Peyer's patch (tissue), 4 donors: ENCODE measurements at regions not wholly inside any gene's neighbourhood (a gene's known extent, or its start where the extent isn't known, plus 50 kb on each side); places are given as distances from the start of the nearest gene placed in this dataset.

Experiments
- POLR2A ChIP-seq, 2 donors: fragments of 450-650 bp; IDR thresholded peaks; one replicate each; pipeline ENCODE4 v1.5.1; 2017; ENCODE audit warnings: antibody characterized with exemption in 2 of 2, mild to moderate bottlenecking in 2 of 2, moderate library complexity in 2 of 2
- TF ChIP-seq, protein P1 (sequence below), 6 experiments: fragments of 450-650 bp in 4 of 6; fragments of 200-600 bp in 2 of 6; sonication (generic) in 1 of 6; IDR thresholded peaks; one replicate each; pipeline ENCODE4 v1.5.1; 2017 to 2019; ENCODE audit warnings: antibody characterized with exemption in 6 of 6, mild to moderate bottlenecking in 3 of 6, moderate library complexity in 1 of 6

DNA sequence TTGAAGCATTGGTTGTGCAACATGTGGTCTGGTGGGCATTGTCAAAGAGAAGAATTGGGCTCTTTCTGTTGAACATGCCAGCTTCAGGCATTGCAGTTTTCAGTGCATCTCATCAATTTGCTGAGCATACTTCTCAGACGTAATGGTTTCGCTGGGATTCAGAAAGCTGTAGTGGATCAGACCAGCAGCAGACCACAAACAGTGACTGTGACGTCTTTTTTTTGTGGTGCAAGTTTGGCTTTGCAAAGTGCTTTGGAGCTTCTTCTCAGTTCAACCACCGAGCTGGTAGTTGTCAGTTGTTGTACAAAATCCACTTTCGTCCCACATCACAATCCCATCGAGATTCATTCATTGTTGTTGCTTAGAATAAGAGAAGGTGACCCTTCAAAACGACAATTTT lies 84.5 kb downstream of the NPAP1 start:
- TF ChIP-seq, protein P1, sequence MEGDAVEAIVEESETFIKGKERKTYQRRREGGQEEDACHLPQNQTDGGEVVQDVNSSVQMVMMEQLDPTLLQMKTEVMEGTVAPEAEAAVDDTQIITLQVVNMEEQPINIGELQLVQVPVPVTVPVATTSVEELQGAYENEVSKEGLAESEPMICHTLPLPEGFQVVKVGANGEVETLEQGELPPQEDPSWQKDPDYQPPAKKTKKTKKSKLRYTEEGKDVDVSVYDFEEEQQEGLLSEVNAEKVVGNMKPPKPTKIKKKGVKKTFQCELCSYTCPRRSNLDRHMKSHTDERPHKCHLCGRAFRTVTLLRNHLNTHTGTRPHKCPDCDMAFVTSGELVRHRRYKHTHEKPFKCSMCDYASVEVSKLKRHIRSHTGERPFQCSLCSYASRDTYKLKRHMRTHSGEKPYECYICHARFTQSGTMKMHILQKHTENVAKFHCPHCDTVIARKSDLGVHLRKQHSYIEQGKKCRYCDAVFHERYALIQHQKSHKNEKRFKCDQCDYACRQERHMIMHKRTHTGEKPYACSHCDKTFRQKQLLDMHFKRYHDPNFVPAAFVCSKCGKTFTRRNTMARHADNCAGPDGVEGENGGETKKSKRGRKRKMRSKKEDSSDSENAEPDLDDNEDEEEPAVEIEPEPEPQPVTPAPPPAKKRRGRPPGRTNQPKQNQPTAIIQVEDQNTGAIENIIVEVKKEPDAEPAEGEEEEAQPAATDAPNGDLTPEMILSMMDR (IDR thresholded peaks at IDR 0.05): no peak
- TF ChIP-seq POLR2A (IDR thresholded peaks at IDR 0.05): no peak
